Parathyroid adenoma (tissue), 2 donors: ENCODE measurements at regions not wholly inside any gene's neighbourhood (a gene's known extent, or its start where the extent isn't known, plus 50 kb on each side); places are given as distances from the start of the nearest gene placed in this dataset.
"Not testable (repeated sequence)": the region's sequence is repeated elsewhere in the genome, so short reads cannot be mapped to it uniquely, and the experiment has no call there.

ENCODE experiments used
- H2AFZ ChIP-seq: fragments of 300-600 bp; sonication (generic); one replicate; pipeline ENCODE4 v1.7.0; 2017; ENCODE audit warnings: antibody characterized with exemption, mild to moderate bottlenecking
- H3K27ac ChIP-seq: fragments of 300-600 bp; sonication (generic); one replicate; pipeline ENCODE4 v1.7.0; 2017
- H3K27me3 ChIP-seq: fragments of 300-600 bp; sonication (generic); one replicate; pipeline ENCODE4 v1.7.0; 2017; ENCODE audit warnings: low read length; ENCODE audit not compliant: control insufficient read depth, insufficient read depth
- H3K36me3 ChIP-seq: fragments of 300-600 bp; sonication (generic); one replicate; pipeline ENCODE4 v1.7.0; 2017; ENCODE audit warnings: low read length; ENCODE audit not compliant: control insufficient read depth, insufficient read depth
- H3K4me1 ChIP-seq: fragments of 300-600 bp; sonication (generic); one replicate; pipeline ENCODE4 v1.7.0; 2017; ENCODE audit warnings: control low read depth
- H3K4me2 ChIP-seq: fragments of 300-600 bp; sonication (generic); one replicate; pipeline ENCODE4 v1.7.0; 2017; ENCODE audit warnings: low read length
- H3K4me3 ChIP-seq: fragments of 300-600 bp; sonication (generic); one replicate; pipeline ENCODE4 v1.7.0; 2017; ENCODE audit warnings: low read depth, low read length
- H3K79me2 ChIP-seq: fragments of 300-600 bp; sonication (generic); one replicate; pipeline ENCODE4 v1.7.0; 2017; ENCODE audit warnings: control low read depth
- H3K9ac ChIP-seq: fragments of 300-600 bp; sonication (generic); one replicate; pipeline ENCODE4 v1.7.0; 2017; ENCODE audit warnings: mild to moderate bottlenecking
- H3K9me3 ChIP-seq: fragments of 300-600 bp; sonication (generic); one replicate; pipeline ENCODE4 v1.7.0; 2017; ENCODE audit warnings: low read length; ENCODE audit not compliant: control insufficient read depth
- CTCF ChIP-seq: fragments of 300-600 bp; sonication (generic); IDR thresholded peaks from one replicate; pipeline ENCODE4 v1.7.0; 2017; ENCODE audit warnings: antibody characterized with exemption, mild to moderate bottlenecking
- donor health status: primary hyperparathyroidism.

GRCh38 chr12:39699079-39699478, 79.5 kb upstream of the ABCD2 start:
- H3K4me2 ChIP-seq, H3K4me3 ChIP-seq, H3K27me3 ChIP-seq, H3K27ac ChIP-seq, H3K4me1 ChIP-seq, H2AFZ ChIP-seq, H3K36me3 ChIP-seq, H3K9me3 ChIP-seq, H3K9ac ChIP-seq, H3K79me2 ChIP-seq: not testable (repeated sequence)

- no peaks in the 10 kb centered on the region for H3K27me3 ChIP-seq
- H3K4me3 ChIP-seq, result no peak overlapping the region
- H3K9ac ChIP-seq, result no peak overlapping the region
- H3K4me1 ChIP-seq, result no peaks in the 10 kb centered on the region
- H3K4me2 ChIP-seq, result no peak overlapping the region
- no peaks in the 10 kb centered on the region for H3K9me3 ChIP-seq
- H2AFZ ChIP-seq, result no peak overlapping the region
- H3K27ac ChIP-seq, result no peak overlapping the region
- no peaks in the 10 kb centered on the region for H3K36me3 ChIP-seq
- TF ChIP-seq CTCF, result no peak
- H3K79me2 ChIP-seq, result no peaks in the 10 kb centered on the region
Observed at GRCh38 chr12:39697108-39697507, 77.5 kb upstream of the ABCD2 start.

- no peak overlapping the region for H3K4me3 ChIP-seq
- H3K4me1 ChIP-seq, result no peaks in the 10 kb centered on the region
- H3K27me3 ChIP-seq, result no peaks in the 10 kb centered on the region
- peak; percentile 23 for TF ChIP-seq CTCF
- no peak overlapping the region for H3K27ac ChIP-seq
- H3K9ac ChIP-seq, result no peak overlapping the region
- no peaks in the 10 kb centered on the region for H3K36me3 ChIP-seq
- H3K9me3 ChIP-seq, result no peaks in the 10 kb centered on the region
- no peak overlapping the region for H2AFZ ChIP-seq
- no peak overlapping the region for H3K4me2 ChIP-seq
- no peaks in the 10 kb centered on the region for H3K79me2 ChIP-seq
Observed at GRCh38 chr12:39692258-39692853, 72.8 kb upstream of the ABCD2 start.

GRCh38 chr12:39685854-39686657, 66.5 kb upstream of the ABCD2 start:
- Histone ChIP-seq H3K9ac (no peak overlapping the region), H3K9me3 (no peaks in the 10 kb centered on the region), H2AFZ (no peak overlapping the region), H3K27ac (no peak overlapping the region), H3K4me1 (no peaks in the 10 kb centered on the region), H3K4me3 (no peak overlapping the region), H3K27me3 (no peaks in the 10 kb centered on the region), H3K36me3 (no peaks in the 10 kb centered on the region), H3K79me2 (no peaks in the 10 kb centered on the region), H3K4me2 (no peak overlapping the region)
- no peak for TF ChIP-seq CTCF

- Histone ChIP-seq H3K36me3 (no peaks in the 10 kb centered on the region), H3K9me3 (no peaks in the 10 kb centered on the region), H3K4me1 (no peaks in the 10 kb centered on the region), H3K4me3 (no peak overlapping the region), H3K9ac (no peak overlapping the region), H3K4me2 (no peak overlapping the region), H3K79me2 (no peaks in the 10 kb centered on the region), H3K27ac (no peak overlapping the region), H3K27me3 (no peaks in the 10 kb centered on the region), H2AFZ (no peak overlapping the region)
- TF ChIP-seq CTCF, result no peak
Observed at GRCh38 chr12:39682689-39683477, 63.3 kb upstream of the ABCD2 start.
